Tibial nerve (tissue), 4 donors: ENCODE measurements at regions not wholly inside any gene's neighbourhood (a gene's known extent, or its start where the extent isn't known, plus 50 kb on each side); places are given as distances from the start of the nearest gene placed in this dataset.

Source experiments
- DNase-seq, 2 donors: peaks; one replicate each; pipeline ENCODE4 v3.0.0-alpha.2; 2019; ENCODE audit warnings: low spot score in 2 of 2
- H3K27ac ChIP-seq, 4 donors: fragments of 200-600 bp; sonication (generic) in 3 of 4; one replicate each; pipeline ENCODE4 v1.5.1; 2017 to 2019; ENCODE audit warnings: mild to moderate bottlenecking in 1 of 4
- H3K27me3 ChIP-seq, 2 donors: fragments of 200-600 bp; sonication (generic) in 1 of 2; one replicate each; pipeline versions ENCODE4 v1.5.1 to v1.6.0; 2017 to 2019
- H3K36me3 ChIP-seq, 3 donors: fragments of 200-600 bp; sonication (generic); one replicate each; pipeline ENCODE4 v1.5.1; 2018 to 2019
- H3K4me1 ChIP-seq, 4 donors: fragments of 200-600 bp; sonication (generic) in 3 of 4; one replicate each; pipeline ENCODE4 v1.5.1; 2017 to 2019
- H3K4me3 ChIP-seq, 4 donors: fragments of 200-600 bp; sonication (generic) in 3 of 4; one replicate each; pipeline ENCODE4 v1.5.1; 2017 to 2019; ENCODE audit warnings: mild to moderate bottlenecking in 1 of 4, moderate library complexity in 1 of 4
- H3K9me3 ChIP-seq, 4 donors: fragments of 200-600 bp; sonication (generic) in 3 of 4; one replicate each; pipeline ENCODE4 v1.5.1; 2017 to 2019
- EP300 ChIP-seq, 2 donors: sonication (generic); formaldehyde crosslinking; IDR thresholded peaks; one replicate each; pipeline ENCODE4 v1.6.1; 2017; ENCODE audit warnings: antibody characterized with exemption in 2 of 2, mild to moderate bottlenecking in 1 of 2
- POLR2A ChIP-seq, 2 donors: fragments of 450-650 bp; IDR thresholded peaks; one replicate each; pipeline ENCODE4 v1.6.1; 2017; ENCODE audit warnings: antibody characterized with exemption in 2 of 2, mild to moderate bottlenecking in 2 of 2, moderate library complexity in 2 of 2
- WGBS, 2 donors: methylation state at CpG; one replicate each; pipeline ENCODE4 v1.1.5; 2018; 5-methylcytosine and 5-hydroxymethylcytosine counted together
- TF ChIP-seq, protein P1 (sequence below), 5 experiments: fragments of 200-600 bp in 3 of 5; fragments of 450-650 bp in 2 of 5; sonication (generic) in 3 of 5; IDR thresholded peaks; one replicate each; pipeline ENCODE4 v1.5.1; 2016 to 2019; ENCODE audit warnings: antibody characterized with exemption in 5 of 5, mild to moderate bottlenecking in 3 of 5, moderate library complexity in 2 of 5

DNA sequence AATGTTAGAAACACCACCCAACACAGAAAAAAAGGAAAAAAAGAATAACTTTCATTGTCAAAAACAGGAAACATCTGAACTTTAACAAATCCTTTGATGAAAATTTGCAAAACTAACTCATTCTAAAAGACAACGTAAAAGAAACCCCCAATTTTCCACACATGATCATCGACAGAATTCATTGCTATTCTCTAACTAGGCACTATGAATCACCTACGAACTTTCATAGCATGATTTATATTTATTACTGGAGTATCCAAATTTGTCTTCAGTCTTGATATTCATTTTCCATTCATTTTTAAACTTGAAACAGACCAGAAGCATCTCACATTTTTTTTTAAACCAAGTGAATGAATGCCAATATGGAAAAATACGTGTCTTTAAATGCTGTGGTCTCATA, 514.6 kb downstream of the TLE4 start:
- H3K4me3 ChIP-seq = no peak overlapping the region
- no peak for DNase-seq
- WGBS, 2 donors = 59% methylated on average over 4 of the region's 4 CpGs
- H3K27me3 ChIP-seq = no peaks in the 10 kb centered on the region
- H3K27ac ChIP-seq = no peak overlapping the region
- H3K9me3 ChIP-seq = no peaks in the 10 kb centered on the region
- H3K36me3 ChIP-seq = no peaks in the 10 kb centered on the region
- H3K4me1 ChIP-seq = no peaks in the 10 kb centered on the region
- TF ChIP-seq, protein P1, sequence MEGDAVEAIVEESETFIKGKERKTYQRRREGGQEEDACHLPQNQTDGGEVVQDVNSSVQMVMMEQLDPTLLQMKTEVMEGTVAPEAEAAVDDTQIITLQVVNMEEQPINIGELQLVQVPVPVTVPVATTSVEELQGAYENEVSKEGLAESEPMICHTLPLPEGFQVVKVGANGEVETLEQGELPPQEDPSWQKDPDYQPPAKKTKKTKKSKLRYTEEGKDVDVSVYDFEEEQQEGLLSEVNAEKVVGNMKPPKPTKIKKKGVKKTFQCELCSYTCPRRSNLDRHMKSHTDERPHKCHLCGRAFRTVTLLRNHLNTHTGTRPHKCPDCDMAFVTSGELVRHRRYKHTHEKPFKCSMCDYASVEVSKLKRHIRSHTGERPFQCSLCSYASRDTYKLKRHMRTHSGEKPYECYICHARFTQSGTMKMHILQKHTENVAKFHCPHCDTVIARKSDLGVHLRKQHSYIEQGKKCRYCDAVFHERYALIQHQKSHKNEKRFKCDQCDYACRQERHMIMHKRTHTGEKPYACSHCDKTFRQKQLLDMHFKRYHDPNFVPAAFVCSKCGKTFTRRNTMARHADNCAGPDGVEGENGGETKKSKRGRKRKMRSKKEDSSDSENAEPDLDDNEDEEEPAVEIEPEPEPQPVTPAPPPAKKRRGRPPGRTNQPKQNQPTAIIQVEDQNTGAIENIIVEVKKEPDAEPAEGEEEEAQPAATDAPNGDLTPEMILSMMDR (IDR thresholded peaks at IDR 0.05) = no peak
- TF ChIP-seq EP300 (IDR thresholded peaks at IDR 0.05) (no peak), POLR2A (IDR thresholded peaks at IDR 0.05) (no peak)

DNA sequence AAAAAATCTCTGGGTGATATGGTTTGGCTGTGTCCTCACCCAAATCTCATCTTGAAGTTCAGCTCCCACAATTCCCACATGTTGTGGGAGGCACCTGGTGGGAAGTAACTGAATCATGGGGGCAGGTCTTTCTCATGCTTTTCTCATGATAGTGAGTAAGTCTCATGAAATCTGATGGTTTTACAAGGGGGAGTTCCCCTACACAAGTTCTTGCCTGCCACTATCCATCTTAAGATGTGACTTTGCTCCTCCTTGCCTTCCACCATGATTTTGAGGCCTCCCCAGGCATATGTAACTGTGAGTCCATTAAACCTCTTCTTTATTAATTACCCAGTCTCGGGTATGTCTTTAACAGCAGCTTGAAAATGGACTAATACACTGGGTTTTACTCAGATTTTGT, 513.9 kb downstream of the TLE4 start:
- H3K4me3 ChIP-seq = no peak overlapping the region
- no peak for DNase-seq
- H3K27ac ChIP-seq = no peak overlapping the region
- WGBS, 2 donors = 82 to 86% methylated on average over 1 of the region's 1 CpG
- H3K4me1 ChIP-seq = no peaks in the 10 kb centered on the region
- H3K27me3 ChIP-seq = no peaks in the 10 kb centered on the region
- no peaks in the 10 kb centered on the region for H3K36me3 ChIP-seq
- peaks cover 0 to 5% (median 0%) of the 10 kb centered on the region in 4 donors for H3K9me3 ChIP-seq
- TF ChIP-seq EP300 (IDR thresholded peaks at IDR 0.05) (no peak), POLR2A (IDR thresholded peaks at IDR 0.05) (no peak)
- TF ChIP-seq, protein P1 (IDR thresholded peaks at IDR 0.05) = no peak

DNA sequence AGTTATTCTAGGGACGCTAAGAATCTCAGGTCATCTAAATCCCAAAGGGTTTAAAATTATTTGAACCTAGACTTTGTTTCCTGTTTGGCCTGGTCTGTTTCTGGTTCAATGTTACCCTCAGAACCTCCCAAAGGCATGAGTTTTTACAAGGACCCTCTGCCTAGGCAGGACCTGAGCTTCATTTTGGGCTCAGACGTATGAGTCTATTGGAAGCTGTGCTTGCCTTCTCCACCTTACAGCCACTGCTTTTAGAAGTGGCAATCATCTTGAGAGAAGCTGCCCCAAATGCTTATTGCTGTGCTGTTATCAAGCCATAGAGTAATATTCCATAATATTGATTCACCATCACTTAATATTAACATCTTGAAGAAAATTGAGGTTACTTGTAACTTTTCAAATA, 510.4 kb downstream of the TLE4 start:
- no peak for DNase-seq
- Histone ChIP-seq H3K4me1 (no peaks in the 10 kb centered on the region), H3K4me3 (no peak overlapping the region), H3K27ac (no peak overlapping the region), H3K27me3 (no peaks in the 10 kb centered on the region), H3K36me3 (no peaks in the 10 kb centered on the region), H3K9me3 (peaks cover 0 to 5% (median 0%) of the 10 kb centered on the region in 4 donors)
- TF ChIP-seq, protein P1 (IDR thresholded peaks at IDR 0.05) = no peak
- no peak for TF ChIP-seq POLR2A (IDR thresholded peaks at IDR 0.05)
- TF ChIP-seq EP300 (IDR thresholded peaks at IDR 0.05) = no peak
- 77 to 91% methylated on average over 2 of the region's 2 CpGs for WGBS, 2 donors

DNA sequence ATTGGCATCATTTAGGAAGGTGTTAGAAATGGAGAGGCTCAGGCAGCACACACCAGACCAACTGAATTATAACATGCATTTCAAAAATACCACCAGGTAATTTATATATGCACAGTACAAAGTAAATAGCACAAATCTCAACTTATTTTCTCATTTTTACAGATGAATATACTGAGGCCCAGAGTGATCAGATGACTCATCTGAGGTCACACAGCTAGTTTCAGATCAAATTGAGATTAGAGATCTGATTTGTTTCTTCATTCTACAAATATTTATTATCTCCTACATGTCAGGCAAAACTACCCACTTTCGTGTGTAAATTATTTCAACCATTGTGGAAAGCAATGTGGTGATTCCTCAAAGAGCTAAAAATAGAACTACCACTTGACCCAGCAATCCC, 507.1 kb downstream of the TLE4 start:
- H3K4me1 ChIP-seq = peaks cover 0 to 5% (median 0%) of the 10 kb centered on the region in 4 donors
- no peaks in the 10 kb centered on the region for H3K36me3 ChIP-seq
- H3K9me3 ChIP-seq = peaks cover 0 to 5% (median 0%) of the 10 kb centered on the region in 4 donors
- no peaks in the 10 kb centered on the region for H3K27me3 ChIP-seq
- WGBS, 2 donors = 69 to 70% methylated on average over 1 of the region's 1 CpG
- DNase-seq = no peak
- no peak overlapping the region for H3K4me3 ChIP-seq
- TF ChIP-seq, protein P1 (IDR thresholded peaks at IDR 0.05) = no peak
- TF ChIP-seq EP300 (IDR thresholded peaks at IDR 0.05) (no peak), POLR2A (IDR thresholded peaks at IDR 0.05) (no peak)
- no peak overlapping the region for H3K27ac ChIP-seq

DNA sequence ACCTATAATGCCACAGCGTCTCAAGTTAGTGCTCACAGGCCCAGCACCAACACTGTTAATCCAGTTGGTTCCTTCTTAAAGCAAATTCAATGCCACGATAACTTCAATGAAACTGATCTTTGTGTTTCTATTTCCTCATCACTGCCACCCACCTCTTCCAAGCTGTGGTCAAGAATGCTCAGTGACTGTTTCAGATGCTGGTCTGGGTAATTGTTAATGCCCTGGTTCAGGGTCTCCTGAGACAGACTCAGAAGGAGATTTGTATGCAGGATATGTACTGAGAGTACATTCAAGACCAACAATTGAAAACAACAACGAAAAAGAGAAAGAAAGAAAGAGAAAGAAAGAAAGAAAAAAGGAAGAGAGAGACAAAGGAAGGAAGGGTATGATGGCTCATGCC, 505.3 kb downstream of the TLE4 start:
- 71% methylated on average over 3 of the region's 3 CpGs for WGBS, 2 donors
- Histone ChIP-seq H3K4me1 (peaks cover 0 to 5% (median 0%) of the 10 kb centered on the region in 4 donors), H3K4me3 (no peak overlapping the region), H3K27me3 (no peaks in the 10 kb centered on the region), H3K27ac (no peak overlapping the region), H3K9me3 (peaks cover 0 to 5% (median 0%) of the 10 kb centered on the region in 4 donors), H3K36me3 (no peaks in the 10 kb centered on the region)
- no peak for DNase-seq
- TF ChIP-seq, protein P1 (IDR thresholded peaks at IDR 0.05) = no peak
- TF ChIP-seq POLR2A (IDR thresholded peaks at IDR 0.05) (no peak), EP300 (IDR thresholded peaks at IDR 0.05) (no peak)
